Renal cortex interstitium (tissue), 11 donors: ENCODE measurements at regions not wholly inside any gene's neighbourhood (a gene's known extent, or its start where the extent isn't known, plus 50 kb on each side); places are given as distances from the start of the nearest gene placed in this dataset.

Source experiments
- DNase-seq, 11 donors: peaks; one replicate each; pipeline ENCODE4 v3.0.0-alpha.2; 2013; ENCODE audit warnings: low read depth in 9 of 11, low spot score in 4 of 11; ENCODE audit errors: extremely low read depth in 1 of 11

- no peak for DNase-seq
These were observed 118.0 kb upstream of the ATP6AP2 start for GRCh38 chrX:40462795-40463194.

GRCh38 chrX:40460926-40461325 is 119.8 kb upstream of the ATP6AP2 start:
- no peak for DNase-seq

GRCh38 chrX:40459571-40460158 is 121.1 kb upstream of the ATP6AP2 start:
- no peak for DNase-seq

GRCh38 chrX:40457406-40457805 is 123.4 kb upstream of the ATP6AP2 start:
- no peak for DNase-seq

GRCh38 chrX:40452031-40452430 is 128.7 kb upstream of the ATP6AP2 start:
- no peak for DNase-seq

GRCh38 chrX:40449956-40450706 is 130.6 kb upstream of the ATP6AP2 start:
- no peak for DNase-seq

GRCh38 chrX:40449396-40449795 is 131.4 kb upstream of the ATP6AP2 start:
- DNase-seq = no peak

- no peak for DNase-seq
These were observed 132.0 kb upstream of the ATP6AP2 start for GRCh38 chrX:40448793-40449192.

GRCh38 chrX:40446921-40447320 is 133.8 kb upstream of the ATP6AP2 start:
- no peak for DNase-seq

- DNase-seq = no peak
These were observed 135.1 kb upstream of the ATP6AP2 start for GRCh38 chrX:40445691-40446090.

GRCh38 chrX:40444798-40445496 is 135.8 kb upstream of the ATP6AP2 start:
- no peak for DNase-seq

- DNase-seq = no peak
These were observed 136.6 kb upstream of the ATP6AP2 start for GRCh38 chrX:40444133-40444532.

- DNase-seq = no peak
These were observed 139.9 kb upstream of the ATP6AP2 start for GRCh38 chrX:40440866-40441265.

- DNase-seq = no peak
These were observed 140.9 kb upstream of the ATP6AP2 start for GRCh38 chrX:40439625-40440532.

- DNase-seq = no peak
These were observed 143.4 kb upstream of the ATP6AP2 start for GRCh38 chrX:40437348-40437747.

- DNase-seq = peak in 6 of 11 donors; percentile 13 to 36 (median 28)
These were observed 145.8 kb upstream of the ATP6AP2 start for GRCh38 chrX:40434947-40435346.

GRCh38 chrX:40434443-40434842 is 146.3 kb upstream of the ATP6AP2 start:
- no peak for DNase-seq

- DNase-seq = no peak
These were observed 147.6 kb upstream of the ATP6AP2 start for GRCh38 chrX:40433160-40433559.

GRCh38 chrX:40424259-40424658 is 156.5 kb upstream of the ATP6AP2 start:
- no peak for DNase-seq
